Neural cell (in vitro differentiated cells): ENCODE measurements at regions not wholly inside any gene's neighbourhood (a gene's known extent, or its start where the extent isn't known, plus 50 kb on each side); places are given as distances from the start of the nearest gene placed in this dataset.

Source experiments
- H2AFZ ChIP-seq: fragments of 200-600, 300-800 bp; sonication (generic), shearing (Covaris generic); 2 replicates; pipeline ENCODE4 v1.6.0; 2014; ENCODE audit warnings: low read depth, mild to moderate bottlenecking, antibody characterized with exemption, low read length, moderate library complexity
- H3F3A ChIP-seq: fragments of 200-600 bp; shearing (Covaris generic); 2 replicates; pipeline ENCODE4 v1.6.1; 2016; ENCODE audit warnings: mild to moderate bottlenecking, moderate library complexity, mixed read lengths, antibody characterized with exemption, low read length; ENCODE audit not compliant: insufficient read depth, poor library complexity, severe bottlenecking
- H3K27ac ChIP-seq: fragments of 200-600, 300-800 bp; sonication (generic), shearing (Covaris generic); 2 replicates; pipeline ENCODE4 v1.5.1; 2014; ENCODE audit warnings: mild to moderate bottlenecking, low read length, moderate library complexity
- H3K27me3 ChIP-seq: fragments of 300-800, 200-600 bp; sonication (generic), shearing (Covaris generic); 2 replicates; pipeline ENCODE4 v1.6.0; 2014; ENCODE audit warnings: mild to moderate bottlenecking, low read depth, low read length, moderate library complexity; ENCODE audit not compliant: insufficient read depth
- H3K36me3 ChIP-seq: fragments of 300-800, 200-600 bp; sonication (generic), shearing (Covaris generic); 2 replicates; pipeline ENCODE4 v1.5.1; 2014; ENCODE audit warnings: mild to moderate bottlenecking, antibody characterized with exemption, low read length, moderate library complexity; ENCODE audit not compliant: insufficient read depth
- H3K4me2 ChIP-seq: fragments of 300-800, 200-600 bp; sonication (generic), shearing (Covaris generic); 2 replicates; pipeline ENCODE4 v1.6.0; 2014; ENCODE audit warnings: mild to moderate bottlenecking, low read length
- H3K4me3 ChIP-seq: fragments of 300-800, 200-600 bp; sonication (generic), shearing (Covaris generic); 2 replicates; pipeline ENCODE4 v1.5.1; 2014; ENCODE audit warnings: mild to moderate bottlenecking, low read length, moderate library complexity
- H3K79me2 ChIP-seq: fragments of 200-600 bp; shearing (Covaris generic); replicated peaks from 2 replicates; pipeline ENCODE4 v1.6.0; 2014; ENCODE audit warnings: mild to moderate bottlenecking, low read length, moderate library complexity; ENCODE audit not compliant: insufficient read depth
- H3K9ac ChIP-seq: fragments of 300-800, 200-600 bp; sonication (generic), shearing (Covaris generic); 2 replicates; pipeline ENCODE4 v1.6.1; 2016; ENCODE audit warnings: mild to moderate bottlenecking, low read length, mixed read lengths
- H3K9me2 ChIP-seq: fragments of 200-600 bp; shearing (Covaris generic); 2 replicates; pipeline ENCODE4 v1.6.1; 2016; ENCODE audit warnings: mild to moderate bottlenecking, low read length, mixed read lengths; ENCODE audit not compliant: insufficient read depth
- H3K9me3 ChIP-seq: fragments of 200-600, 300-800 bp; sonication (generic), shearing (Covaris generic); 2 replicates; pipeline ENCODE4 v1.6.1; 2016; ENCODE audit warnings: mild to moderate bottlenecking, mixed run types, low read length, moderate library complexity, mixed read lengths
- H4K20me1 ChIP-seq: fragments of 200-600 bp; shearing (Covaris generic); 2 replicates; pipeline ENCODE4 v1.6.1; 2016; ENCODE audit warnings: mild to moderate bottlenecking, mixed run types; ENCODE audit not compliant: insufficient read depth
- EP300 ChIP-seq: fragments of 450-650 bp; conservative IDR thresholded peaks from 2 replicates; pipeline ENCODE4 v1.6.1; 2014; ENCODE audit warnings: antibody characterized with exemption, mild to moderate bottlenecking, moderate library complexity; ENCODE audit not compliant: poor library complexity, severe bottlenecking
- EZH2 ChIP-seq: fragments of 200-600, 300-800 bp; shearing (Covaris generic), sonication (generic); IDR thresholded peaks from 2 replicates; pipeline ENCODE4 v1.6.1; 2014; ENCODE audit warnings: antibody characterized with exemption, low read length, borderline replicate concordance, mild to moderate bottlenecking; ENCODE audit not compliant: insufficient read depth, poor library complexity, severe bottlenecking
- MXI1 ChIP-seq: fragments of 450-650 bp; conservative IDR thresholded peaks from 2 replicates; pipeline ENCODE4 v1.6.1; 2014; ENCODE audit warnings: antibody characterized with exemption, mild to moderate bottlenecking; ENCODE audit not compliant: poor library complexity, severe bottlenecking
- POLR2AphosphoS5 ChIP-seq: IDR thresholded peaks from 2 replicates; pipeline ENCODE4 v1.6.1; 2012
- RAD21 ChIP-seq: fragments of 450-650 bp; conservative IDR thresholded peaks from 2 replicates; pipeline ENCODE4 v1.6.1; 2014; ENCODE audit warnings: antibody characterized with exemption, mild to moderate bottlenecking, moderate library complexity
- REST ChIP-seq: IDR thresholded peaks from 2 replicates; pipeline ENCODE4 v1.6.1; 2012; ENCODE audit warnings: borderline replicate concordance
- SMC3 ChIP-seq: fragments of 450-650 bp; conservative IDR thresholded peaks from 2 replicates; pipeline ENCODE4 v1.6.1; 2014; ENCODE audit warnings: antibody characterized with exemption, mild to moderate bottlenecking, moderate library complexity; ENCODE audit not compliant: poor library complexity
- TAF1 ChIP-seq: IDR thresholded peaks from 2 replicates; pipeline ENCODE4 v1.6.1; 2012; ENCODE audit warnings: low read depth
- TF ChIP-seq, protein P1 (sequence below): fragments of 450-650 bp; IDR thresholded peaks from 2 replicates; pipeline ENCODE4 v1.5.1; 2014; ENCODE audit warnings: antibody characterized with exemption, mild to moderate bottlenecking, moderate library complexity; ENCODE audit not compliant: poor library complexity, severe bottlenecking

DNA sequence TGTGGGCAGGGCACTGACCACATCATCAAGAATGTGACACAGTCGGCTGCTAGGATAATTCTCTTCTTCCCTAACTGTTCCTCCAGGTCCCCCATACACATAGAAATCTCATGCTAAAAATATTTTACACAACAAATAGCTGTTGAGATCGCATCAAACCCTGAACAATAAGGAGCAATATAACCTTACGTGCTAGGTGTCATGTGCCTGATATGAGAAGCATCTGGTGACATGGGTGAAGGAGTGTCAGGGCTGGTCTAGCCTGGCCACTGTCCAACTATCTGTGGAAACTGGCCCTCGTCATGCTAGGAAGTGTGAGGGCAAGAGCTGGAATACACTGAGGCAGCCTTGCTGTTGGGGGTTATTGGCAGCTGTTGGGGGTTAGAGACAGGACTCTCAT is 167.3 kb upstream of the PGRMC2 start:
- H3K4me2 ChIP-seq: no peak overlapping the region

DNA sequence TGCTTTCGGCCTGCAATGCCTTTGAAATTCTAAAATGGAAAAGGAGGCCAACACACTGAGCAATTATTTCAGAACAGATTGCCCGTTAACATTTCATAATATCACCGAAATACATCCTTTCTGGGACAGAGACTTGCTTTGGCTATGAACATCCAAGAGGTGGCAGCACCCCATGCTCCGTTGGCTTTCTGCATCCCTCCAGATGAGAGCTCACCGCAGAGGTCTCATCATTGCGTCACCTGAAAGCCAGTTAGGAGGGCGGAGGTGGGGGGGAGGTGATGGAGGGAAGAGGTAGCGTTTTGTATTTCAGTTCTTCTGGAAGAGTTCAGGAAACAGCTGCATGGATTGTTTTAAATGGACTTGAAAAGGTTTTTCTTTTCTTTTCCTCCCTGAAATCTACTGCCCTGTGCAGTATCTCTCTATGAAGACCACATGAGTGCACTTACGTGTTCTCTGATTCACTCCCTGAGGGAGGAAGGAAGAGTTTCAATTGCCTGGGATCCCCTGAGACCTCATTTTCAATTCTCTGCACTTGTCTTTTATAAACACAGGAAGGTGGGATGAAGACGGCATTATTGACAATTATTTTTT is 166.8 kb upstream of the PGRMC2 start:
- no peak overlapping the region for H3K9ac ChIP-seq
- peaks cover 3% of the 10 kb centered on the region for H3K27me3 ChIP-seq
- no peak overlapping the region for H3K4me2 ChIP-seq
- TF ChIP-seq SMC3 (peak; percentile 88), REST (no peak), TAF1 (no peak), POLR2AphosphoS5 (no peak), RAD21 (peak; percentile 89)
- TF ChIP-seq, protein P1, sequence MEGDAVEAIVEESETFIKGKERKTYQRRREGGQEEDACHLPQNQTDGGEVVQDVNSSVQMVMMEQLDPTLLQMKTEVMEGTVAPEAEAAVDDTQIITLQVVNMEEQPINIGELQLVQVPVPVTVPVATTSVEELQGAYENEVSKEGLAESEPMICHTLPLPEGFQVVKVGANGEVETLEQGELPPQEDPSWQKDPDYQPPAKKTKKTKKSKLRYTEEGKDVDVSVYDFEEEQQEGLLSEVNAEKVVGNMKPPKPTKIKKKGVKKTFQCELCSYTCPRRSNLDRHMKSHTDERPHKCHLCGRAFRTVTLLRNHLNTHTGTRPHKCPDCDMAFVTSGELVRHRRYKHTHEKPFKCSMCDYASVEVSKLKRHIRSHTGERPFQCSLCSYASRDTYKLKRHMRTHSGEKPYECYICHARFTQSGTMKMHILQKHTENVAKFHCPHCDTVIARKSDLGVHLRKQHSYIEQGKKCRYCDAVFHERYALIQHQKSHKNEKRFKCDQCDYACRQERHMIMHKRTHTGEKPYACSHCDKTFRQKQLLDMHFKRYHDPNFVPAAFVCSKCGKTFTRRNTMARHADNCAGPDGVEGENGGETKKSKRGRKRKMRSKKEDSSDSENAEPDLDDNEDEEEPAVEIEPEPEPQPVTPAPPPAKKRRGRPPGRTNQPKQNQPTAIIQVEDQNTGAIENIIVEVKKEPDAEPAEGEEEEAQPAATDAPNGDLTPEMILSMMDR: peak; percentile 90
- no peaks in the 10 kb centered on the region for H4K20me1 ChIP-seq
- H3K36me3 ChIP-seq: no peaks in the 10 kb centered on the region
- H3K9me2 ChIP-seq: no peaks in the 10 kb centered on the region
- no peak overlapping the region for H2AFZ ChIP-seq
- no peak overlapping the region for H3K4me3 ChIP-seq
- H3K27ac ChIP-seq: no peak overlapping the region
- no peaks in the 10 kb centered on the region for H3F3A ChIP-seq
- H3K79me2 ChIP-seq: no peaks in the 10 kb centered on the region
- no peaks in the 10 kb centered on the region for H3K9me3 ChIP-seq

More for the DNA sequence above, 167.3 kb upstream of the PGRMC2 start:
- Histone ChIP-seq H3K79me2 (no peaks in the 10 kb centered on the region), H3K9ac (no peak overlapping the region), H3K36me3 (no peaks in the 10 kb centered on the region), H4K20me1 (no peaks in the 10 kb centered on the region), H3F3A (no peaks in the 10 kb centered on the region), H3K9me3 (no peaks in the 10 kb centered on the region), H3K4me3 (no peak overlapping the region), H3K9me2 (no peaks in the 10 kb centered on the region), H2AFZ (no peak overlapping the region), H3K27ac (no peak overlapping the region), H3K27me3 (peaks cover 6% of the 10 kb centered on the region)
- TF ChIP-seq REST (no peak), POLR2AphosphoS5 (no peak), EZH2 (no peak), RAD21 (no peak), MXI1 (no peak), EP300 (no peak), TAF1 (no peak), SMC3 (no peak)
- TF ChIP-seq, protein P1: no peak
